HUDEP-2 (cell line): ENCODE measurements at regions not wholly inside any gene's neighbourhood (a gene's known extent, or its start where the extent isn't known, plus 50 kb on each side); places are given as distances from the start of the nearest gene placed in this dataset.
A peak's percentile ranks its signal among the peaks of the same experiment; 100 is the strongest.
"Not testable (repeated sequence)": the region's sequence is repeated elsewhere in the genome, so short reads cannot be mapped to it uniquely, and the experiment has no call there.

ENCODE experiments used
- DNase-seq, 76 experiments: peaks; one replicate each; lab custom pipeline; 2025; ENCODE audit not compliant: unreplicated experiment in 76 of 76; lab: John Stamatoyannopoulos, UW

- no peak for DNase-seq
Observed at GRCh38 chr18:51248685-51249084, 51.2 kb upstream of the MEX3C start.

- no peak for DNase-seq
Observed at GRCh38 chr18:51250006-51250405, 52.5 kb upstream of the MEX3C start.

- no peak for DNase-seq
Observed at GRCh38 chr18:51250458-51251024, 53.1 kb upstream of the MEX3C start.

- DNase-seq: no peak
Observed at GRCh38 chr18:51251625-51252024, 54.1 kb upstream of the MEX3C start.

GRCh38 chr18:51253476-51253875, 56.0 kb upstream of the MEX3C start:
- DNase-seq: no peak

- no peak for DNase-seq
Observed at GRCh38 chr18:51255693-51256092, 58.2 kb upstream of the MEX3C start.

GRCh38 chr18:51257150-51257549, 59.7 kb upstream of the MEX3C start:
- DNase-seq: no peak

GRCh38 chr18:51260118-51260517, 62.6 kb upstream of the MEX3C start:
- no peak for DNase-seq

- not testable (repeated sequence) for DNase-seq
Observed at GRCh38 chr18:51266077-51266476, 68.6 kb upstream of the MEX3C start.

- DNase-seq: no peak
Observed at GRCh38 chr18:51266773-51267172, 69.3 kb upstream of the MEX3C start.

- DNase-seq: peak in 12 of 76 experiments; percentile 5 to 33 (median 12)
Observed at GRCh38 chr18:51273437-51273836, 76.0 kb upstream of the MEX3C start.

- DNase-seq: peak in 16 of 76 experiments; percentile 0 to 57 (median 17)
Observed at GRCh38 chr18:51275712-51276476, 78.4 kb upstream of the MEX3C start.

GRCh38 chr18:51278045-51278649, 80.7 kb upstream of the MEX3C start:
- DNase-seq: peak in 53 of 76 experiments; percentile 1 to 80 (median 29)

GRCh38 chr18:51279367-51279984, 82.0 kb upstream of the MEX3C start:
- DNase-seq: no peak

GRCh38 chr18:51287818-51288508, 90.5 kb upstream of the MEX3C start:
- no peak for DNase-seq

GRCh38 chr18:51288582-51288981, 91.1 kb upstream of the MEX3C start:
- no peak for DNase-seq

- DNase-seq: no peak
Observed at GRCh38 chr18:51290860-51291259, 93.4 kb upstream of the MEX3C start.

GRCh38 chr18:51300912-51301311, 103.4 kb upstream of the MEX3C start:
- DNase-seq: no peak

- no peak for DNase-seq
Observed at GRCh38 chr18:51301376-51301775, 103.9 kb upstream of the MEX3C start.

GRCh38 chr18:51316677-51317076, 119.2 kb upstream of the MEX3C start:
- DNase-seq: no peak

GRCh38 chr18:51321696-51322095, 124.2 kb upstream of the MEX3C start:
- no peak for DNase-seq
